CD14-positive monocyte (primary cell): ENCODE measurements at regions not wholly inside any gene's neighbourhood (a gene's known extent, or its start where the extent isn't known, plus 50 kb on each side); places are given as distances from the start of the nearest gene placed in this dataset.
A peak's percentile ranks its signal among the peaks of the same experiment; 100 is the strongest.

Experiments
- DNase-seq, 3 donors: peaks; one replicate each; pipeline ENCODE4 v3.0.0-alpha.2; 2011 to 2022
- H2AFZ ChIP-seq: 2 replicates; pipeline ENCODE4 v1.6.0; 2012; ENCODE audit warnings: mild to moderate bottlenecking, low read depth, low read length, inconsistent platforms; ENCODE audit not compliant: insufficient read depth, poor library complexity, severe bottlenecking
- H3K27ac ChIP-seq, 2 donors: 1 replicate in 1 of 2; 2 replicates in 1 of 2; pipeline ENCODE4 v1.5.1; 2012 to 2013; ENCODE audit warnings: low read length in 2 of 2, control low read depth in 1 of 2, inconsistent platforms in 1 of 2, low read depth in 1 of 2, mild to moderate bottlenecking in 1 of 2
- H3K27me3 ChIP-seq, 2 donors: one replicate each; pipeline versions ENCODE4 v1.6.0 to v1.6.1; 2011 to 2013; ENCODE audit warnings: low read length in 2 of 2; ENCODE audit not compliant: control insufficient read depth in 2 of 2, insufficient read depth in 2 of 2
- H3K36me3 ChIP-seq, 2 donors: replicated peaks in 1 of 2; 1 replicate in 1 of 2; 2 replicates in 1 of 2; pipeline versions ENCODE4 v1.5.1 to v1.6.1; 2012 to 2013; ENCODE audit warnings: low read length in 2 of 2, control low read depth in 1 of 2, inconsistent platforms in 1 of 2, mild to moderate bottlenecking in 1 of 2; ENCODE audit not compliant: insufficient read depth in 2 of 2, control insufficient read depth in 1 of 2
- H3K4me1 ChIP-seq, 2 donors: 1 replicate in 1 of 2; 2 replicates in 1 of 2; pipeline versions ENCODE4 v1.5.1 to v1.6.1; 2012 to 2013; ENCODE audit warnings: low read length in 2 of 2, control low read depth in 1 of 2, inconsistent platforms in 1 of 2, mild to moderate bottlenecking in 1 of 2, moderate library complexity in 1 of 2; ENCODE audit not compliant: insufficient read depth in 2 of 2, control insufficient read depth in 1 of 2
- H3K4me2 ChIP-seq: replicated peaks from 2 replicates; pipeline ENCODE3; 2012; ENCODE audit warnings: low read length, moderate library complexity, mild to moderate bottlenecking; ENCODE audit not compliant: poor library complexity, severe bottlenecking; ENCODE audit errors: extremely low read depth
- H3K4me3 ChIP-seq, 3 experiments: fragments of 200-600 bp in 1 of 3; sonication (generic) in 1 of 3; replicated peaks in 1 of 3; 1 replicate in 2 of 3; 2 replicates in 1 of 3; pipeline ENCODE4 v1.5.1; 2011 to 2013; ENCODE audit warnings: low read length in 3 of 3, mild to moderate bottlenecking in 3 of 3, control low read depth in 2 of 3, low read depth in 2 of 3, inconsistent platforms in 1 of 3, moderate library complexity in 1 of 3
- H3K79me2 ChIP-seq: 2 replicates; pipeline ENCODE4 v1.6.0; 2012; ENCODE audit warnings: mild to moderate bottlenecking, control low read depth, inconsistent platforms, low read length, moderate library complexity; ENCODE audit not compliant: insufficient read depth
- H3K9ac ChIP-seq: 2 replicates; pipeline ENCODE4 v1.6.0; 2017; ENCODE audit warnings: low read length, mild to moderate bottlenecking; ENCODE audit not compliant: insufficient read depth, poor library complexity, severe bottlenecking
- H3K9me3 ChIP-seq, 2 donors: replicated peaks in 1 of 2; 1 replicate in 1 of 2; 2 replicates in 1 of 2; pipeline versions ENCODE4 v1.5.1 to v1.6.1; 2012 to 2013; ENCODE audit warnings: low read length in 2 of 2, control low read depth in 1 of 2; ENCODE audit not compliant: control insufficient read depth in 1 of 2, insufficient read depth in 1 of 2
- H4K20me1 ChIP-seq: 2 replicates; pipeline ENCODE4 v1.6.0; 2012; ENCODE audit warnings: mild to moderate bottlenecking, low read length, control low read depth, moderate library complexity; ENCODE audit not compliant: insufficient read depth
- H3K27ac Mint-ChIP-seq, 7 donors: one replicate each; pipeline ENCODE4 v1.8.0; 2020; ENCODE audit warnings: mild to moderate bottlenecking in 7 of 7, mixed read lengths in 7 of 7, moderate library complexity in 6 of 7, inconsistent platforms in 2 of 7
- H3K27me3 Mint-ChIP-seq, 3 donors: one replicate each; pipeline ENCODE4 v1.8.0; 2021 to 2022; ENCODE audit warnings: low read depth in 3 of 3, mild to moderate bottlenecking in 3 of 3, mixed read lengths in 3 of 3, moderate library complexity in 3 of 3, inconsistent platforms in 1 of 3
- H3K36me3 Mint-ChIP-seq, 2 donors: one replicate each; pipeline ENCODE4 v1.8.0; 2020; ENCODE audit warnings: mixed read lengths in 2 of 2, inconsistent platforms in 1 of 2, mild to moderate bottlenecking in 1 of 2
- H3K4me1 Mint-ChIP-seq: one replicate; pipeline ENCODE4 v1.8.0; 2020; ENCODE audit warnings: mild to moderate bottlenecking, mixed read lengths
- H3K4me3 Mint-ChIP-seq, 2 donors: one replicate each; pipeline ENCODE4 v1.8.0; 2020; ENCODE audit warnings: mild to moderate bottlenecking in 2 of 2, mixed read lengths in 2 of 2, moderate library complexity in 1 of 2
- H3K9me3 Mint-ChIP-seq, 7 donors: one replicate each; pipeline ENCODE4 v1.8.0; 2020 to 2022; ENCODE audit warnings: mixed read lengths in 7 of 7, mild to moderate bottlenecking in 6 of 7, moderate library complexity in 6 of 7, inconsistent platforms in 2 of 7
- WGBS: methylation state at CpG from one replicate; pipeline ENCODE4 v1.1.5; 2013; ENCODE audit warnings: missing lambda C conversion rate; ENCODE audit not compliant: insufficient coverage; 5-methylcytosine and 5-hydroxymethylcytosine counted together
- intact Hi-C, 2 donors: fragments of 100-400 bp; cut with micrococcal nuclease; formaldehyde crosslinking; loops; one replicate each; pipeline versions ENCODE4 v1.15.0 to v1.15.1; 2023
- TF ChIP-seq, protein P1 (sequence below): fragments of 200-600 bp; IDR thresholded peaks from one replicate; pipeline ENCODE4 v1.8.0; 2022; ENCODE audit warnings: antibody characterized with exemption, mild to moderate bottlenecking

DNA sequence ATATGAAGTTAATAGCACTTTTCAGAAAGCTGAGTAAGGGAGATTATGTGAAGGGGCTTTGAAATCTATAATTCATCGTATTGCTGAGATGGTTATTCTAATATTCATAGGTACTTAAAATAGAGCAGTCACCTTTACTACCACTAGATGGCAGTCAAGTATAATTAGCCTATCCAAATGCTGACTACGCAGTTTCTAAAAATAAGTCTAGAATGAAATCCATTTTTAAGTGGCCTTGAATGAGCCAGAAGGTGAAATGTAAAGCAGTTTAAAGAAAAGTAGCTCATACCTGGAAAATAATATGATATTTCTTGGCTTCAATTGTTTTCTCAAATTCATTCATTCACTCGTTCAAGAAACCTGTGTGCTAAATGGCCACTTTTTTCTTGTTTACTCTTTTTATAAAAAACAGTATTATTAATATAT, 1277.1 kb downstream of the GATA3 start:
- no peaks in the 10 kb centered on the region for H3K79me2 ChIP-seq
- H3K27ac ChIP-seq: no peak overlapping the region
- H3K4me2 ChIP-seq: no peak overlapping the region
- H4K20me1 ChIP-seq: no peaks in the 10 kb centered on the region
- no peak overlapping the region for H2AFZ ChIP-seq
- no peak overlapping the region for H3K4me3 ChIP-seq
- H3K4me1 ChIP-seq: no peaks in the 10 kb centered on the region
- no peak overlapping the region for H3K27ac Mint-ChIP-seq
- peaks cover 0 to 4% of the 10 kb centered on the region in 2 donors for H3K27me3 ChIP-seq
- no peak overlapping the region for H3K9ac ChIP-seq
- H3K36me3 Mint-ChIP-seq: no peaks in the 10 kb centered on the region
- peaks cover 0 to 1% (median 0%) of the 10 kb centered on the region in 7 donors for H3K9me3 Mint-ChIP-seq
- peak; percentile 22 to 48 (median 37) for DNase-seq
- no peaks in the 10 kb centered on the region for H3K9me3 ChIP-seq
- H3K4me3 Mint-ChIP-seq: no peak overlapping the region
- TF ChIP-seq, protein P1, sequence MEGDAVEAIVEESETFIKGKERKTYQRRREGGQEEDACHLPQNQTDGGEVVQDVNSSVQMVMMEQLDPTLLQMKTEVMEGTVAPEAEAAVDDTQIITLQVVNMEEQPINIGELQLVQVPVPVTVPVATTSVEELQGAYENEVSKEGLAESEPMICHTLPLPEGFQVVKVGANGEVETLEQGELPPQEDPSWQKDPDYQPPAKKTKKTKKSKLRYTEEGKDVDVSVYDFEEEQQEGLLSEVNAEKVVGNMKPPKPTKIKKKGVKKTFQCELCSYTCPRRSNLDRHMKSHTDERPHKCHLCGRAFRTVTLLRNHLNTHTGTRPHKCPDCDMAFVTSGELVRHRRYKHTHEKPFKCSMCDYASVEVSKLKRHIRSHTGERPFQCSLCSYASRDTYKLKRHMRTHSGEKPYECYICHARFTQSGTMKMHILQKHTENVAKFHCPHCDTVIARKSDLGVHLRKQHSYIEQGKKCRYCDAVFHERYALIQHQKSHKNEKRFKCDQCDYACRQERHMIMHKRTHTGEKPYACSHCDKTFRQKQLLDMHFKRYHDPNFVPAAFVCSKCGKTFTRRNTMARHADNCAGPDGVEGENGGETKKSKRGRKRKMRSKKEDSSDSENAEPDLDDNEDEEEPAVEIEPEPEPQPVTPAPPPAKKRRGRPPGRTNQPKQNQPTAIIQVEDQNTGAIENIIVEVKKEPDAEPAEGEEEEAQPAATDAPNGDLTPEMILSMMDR: peak; percentile 78
- intact Hi-C loops: loop anchor here in 1 of 2 donors (5.0 kb wide), 1 partner anchor 1346 kb away; no protein-coding TSS in a partner anchor
- H3K36me3 ChIP-seq: no peaks in the 10 kb centered on the region
- no CpG with 5 or more reads among the region's 3 CpGs for WGBS
- H3K4me1 Mint-ChIP-seq: no peaks in the 10 kb centered on the region
- H3K27me3 Mint-ChIP-seq: peaks cover 4 to 10% (median 10%) of the 10 kb centered on the region in 3 donors

DNA sequence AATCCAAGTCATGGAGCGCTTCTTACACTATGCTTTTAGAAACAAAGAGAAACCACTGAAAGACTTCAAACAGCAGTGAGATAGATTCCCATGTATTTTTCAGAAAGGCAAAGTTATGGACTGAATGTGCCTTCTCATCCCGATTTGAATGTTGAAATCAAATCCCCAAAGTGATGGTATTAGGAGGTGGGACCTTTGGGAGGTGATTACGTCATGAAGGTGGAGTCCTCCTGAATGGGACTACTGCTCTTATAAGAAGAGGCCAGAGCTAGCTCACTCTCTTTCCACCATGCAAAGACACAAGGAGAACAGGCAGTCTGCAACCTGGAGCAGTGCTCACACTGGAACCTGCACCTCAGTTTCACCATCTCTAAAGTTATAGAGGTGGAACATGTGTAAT, 1279.8 kb downstream of the GATA3 start:
- no peaks in the 10 kb centered on the region for H3K36me3 Mint-ChIP-seq
- no peaks in the 10 kb centered on the region for H3K9me3 ChIP-seq
- no peaks in the 10 kb centered on the region for H3K79me2 ChIP-seq
- no peak overlapping the region for H3K27ac Mint-ChIP-seq
- peaks cover 0 to 5% (median 2%) of the 10 kb centered on the region in 3 donors for H3K27me3 Mint-ChIP-seq
- no peaks in the 10 kb centered on the region for H3K4me1 ChIP-seq
- H3K9ac ChIP-seq: no peak overlapping the region
- 60% methylated on average over 1 of the region's 3 CpGs for WGBS
- H3K4me2 ChIP-seq: no peak overlapping the region
- H3K27me3 ChIP-seq: no peaks in the 10 kb centered on the region
- DNase-seq: no peak
- H2AFZ ChIP-seq: no peak overlapping the region
- intact Hi-C loops: loop anchor here in 1 of 2 donors (5.0 kb wide), 1 partner anchor 1343 kb away; no protein-coding TSS in a partner anchor
- no peaks in the 10 kb centered on the region for H3K4me1 Mint-ChIP-seq
- no peak overlapping the region for H3K27ac ChIP-seq
- H4K20me1 ChIP-seq: no peaks in the 10 kb centered on the region
- TF ChIP-seq, protein P1: no peak
- no peak overlapping the region for H3K4me3 Mint-ChIP-seq
- H3K36me3 ChIP-seq: no peaks in the 10 kb centered on the region
- H3K4me3 ChIP-seq: no peak overlapping the region
- peaks cover 0 to 1% (median 0%) of the 10 kb centered on the region in 7 donors for H3K9me3 Mint-ChIP-seq
